A673 (cell line): ENCODE measurements at regions not wholly inside any gene's neighbourhood (a gene's known extent, or its start where the extent isn't known, plus 50 kb on each side); places are given as distances from the start of the nearest gene placed in this dataset.

Source experiments
- CTCF ChIP-seq: fragments of 300-800, 200-600 bp; sonication (generic); conservative IDR thresholded peaks from 2 replicates; pipeline ENCODE4 v1.5.1; 2017; ENCODE audit warnings: low read depth, mild to moderate bottlenecking, antibody characterized with exemption, low read length, moderate library complexity, mixed read lengths
- EZH2 ChIP-seq: fragments of 200-600 bp; sonication (generic); IDR thresholded peaks from 2 replicates; pipeline ENCODE4 v1.6.1; 2017; ENCODE audit warnings: borderline replicate concordance, low read depth, mild to moderate bottlenecking, mixed read lengths, antibody characterized with exemption, low read length; ENCODE audit not compliant: poor library complexity, severe bottlenecking

GRCh38 chr11:133687781-133688180, 155.5 kb upstream of the OPCML start:
- TF ChIP-seq CTCF (no peak), EZH2 (no peak)
